NCI-H2107 treated with DMSO at 0.1 percent for 48 hours (cell line): ENCODE measurements at regions not wholly inside any gene's neighbourhood (a gene's known extent, or its start where the extent isn't known, plus 50 kb on each side); places are given as distances from the start of the nearest gene placed in this dataset.

Source experiments
- DNase-seq: peaks from one replicate; lab custom pipeline; 2025; ENCODE audit not compliant: unreplicated experiment; lab: John Stamatoyannopoulos, UW

GRCh38 chr6:165920896-165921671, 246.6 kb downstream of the TBXT start:
- no peak for DNase-seq

GRCh38 chr6:165917576-165917975, 250.1 kb downstream of the TBXT start:
- DNase-seq: no peak

GRCh38 chr6:165915022-165915770, 252.2 kb upstream of the PDE10A start:
- DNase-seq: no peak

- DNase-seq: no peak
Measured at GRCh38 chr6:165913676-165914570, 250.9 kb upstream of the PDE10A start.

GRCh38 chr6:165910184-165910966, 247.3 kb upstream of the PDE10A start:
- DNase-seq: no peak

GRCh38 chr6:165906736-165907135, 243.7 kb upstream of the PDE10A start:
- DNase-seq: no peak

GRCh38 chr6:165905744-165906143, 242.7 kb upstream of the PDE10A start:
- DNase-seq: no peak

GRCh38 chr6:165900970-165901369, 237.9 kb upstream of the PDE10A start:
- DNase-seq: no peak

GRCh38 chr6:165899611-165900010, 236.6 kb upstream of the PDE10A start:
- no peak for DNase-seq

- DNase-seq: no peak
Measured at GRCh38 chr6:165895421-165896165, 232.6 kb upstream of the PDE10A start.

- no peak for DNase-seq
Measured at GRCh38 chr6:165894171-165894825, 231.3 kb upstream of the PDE10A start.

GRCh38 chr6:165893431-165893830, 230.4 kb upstream of the PDE10A start:
- no peak for DNase-seq

GRCh38 chr6:165891320-165891719, 228.3 kb upstream of the PDE10A start:
- DNase-seq: no peak

- DNase-seq: no peak
Measured at GRCh38 chr6:165890404-165890735, 227.3 kb upstream of the PDE10A start.

- DNase-seq: no peak
Measured at GRCh38 chr6:165889636-165890403, 226.8 kb upstream of the PDE10A start.

- no peak for DNase-seq
Measured at GRCh38 chr6:165886169-165886568, 223.1 kb upstream of the PDE10A start.

GRCh38 chr6:165884813-165885765, 222.0 kb upstream of the PDE10A start:
- DNase-seq: peak; percentile 25
